Loucy (cell line): ENCODE measurements at regions not wholly inside any gene's neighbourhood (a gene's known extent, or its start where the extent isn't known, plus 50 kb on each side); places are given as distances from the start of the nearest gene placed in this dataset.

Experiments
- H2AFZ ChIP-seq: fragments of 200-600 bp; sonication (generic); 2 replicates; pipeline ENCODE4 v1.6.0; 2016; ENCODE audit warnings: antibody characterized with exemption, mild to moderate bottlenecking, low read length, moderate library complexity
- H3F3A ChIP-seq: fragments of 200-600 bp; 2 replicates; pipeline ENCODE4 v1.6.0; 2016; ENCODE audit warnings: antibody characterized with exemption, low read depth, mild to moderate bottlenecking
- H3K27me3 ChIP-seq: fragments of 200-600 bp; sonication (generic); 2 replicates; pipeline ENCODE4 v1.6.1; 2014; ENCODE audit warnings: low read length, mild to moderate bottlenecking; ENCODE audit not compliant: insufficient read depth, poor library complexity, severe bottlenecking
- H3K36me3 ChIP-seq: fragments of 200-600 bp; sonication (generic); 2 replicates; pipeline ENCODE4 v1.6.1; 2016; ENCODE audit warnings: low read length; ENCODE audit not compliant: insufficient read depth
- H3K4me1 ChIP-seq: fragments of 200-600 bp; sonication (generic); 2 replicates; pipeline ENCODE4 v1.5.1; 2014; ENCODE audit warnings: low read length, mild to moderate bottlenecking; ENCODE audit not compliant: insufficient read depth, poor library complexity, severe bottlenecking
- H3K4me2 ChIP-seq: fragments of 200-600 bp; sonication (generic); 2 replicates; pipeline ENCODE4 v1.6.0; 2014; ENCODE audit warnings: antibody characterized with exemption, low read length, low read depth, mild to moderate bottlenecking; ENCODE audit not compliant: poor library complexity, severe bottlenecking
- H3K4me3 ChIP-seq: fragments of 200-600 bp; sonication (generic); 2 replicates; pipeline ENCODE4 v1.5.1; 2014; ENCODE audit warnings: low read length, mild to moderate bottlenecking, mixed read lengths; ENCODE audit not compliant: poor library complexity, severe bottlenecking
- H3K79me2 ChIP-seq: fragments of 200-600 bp; sonication (generic); 2 replicates; pipeline ENCODE4 v1.6.1; 2014; ENCODE audit warnings: low read length; ENCODE audit not compliant: insufficient read depth
- H3K9ac ChIP-seq: fragments of 200-600 bp; sonication (generic); 2 replicates; pipeline ENCODE4 v1.6.0; 2014; ENCODE audit warnings: mild to moderate bottlenecking, low read depth, low read length, moderate library complexity; ENCODE audit not compliant: poor library complexity, severe bottlenecking
- H3K9me2 ChIP-seq: fragments of 200-600 bp; sonication (generic); replicated peaks from 2 replicates; pipeline ENCODE4 v1.6.1; 2016; ENCODE audit warnings: low read depth, low read length, mixed read lengths
- H3K9me3 ChIP-seq: fragments of 200-600 bp; sonication (generic); 2 replicates; pipeline ENCODE4 v1.6.1; 2014; ENCODE audit warnings: mild to moderate bottlenecking, antibody characterized with exemption, low read length, low read depth; ENCODE audit not compliant: insufficient read depth
- H4K20me1 ChIP-seq: fragments of 200-600 bp; sonication (generic); 2 replicates; pipeline ENCODE4 v1.6.0; 2014; ENCODE audit warnings: antibody characterized with exemption, low read length, mild to moderate bottlenecking; ENCODE audit not compliant: insufficient read depth, poor library complexity, severe bottlenecking
- EZH2phosphoT487 ChIP-seq: fragments of 200-600 bp; IDR thresholded peaks from 2 replicates; pipeline ENCODE4 v1.6.1; 2018; ENCODE audit warnings: antibody characterized with exemption, mild to moderate bottlenecking, moderate library complexity, borderline replicate concordance
- TF ChIP-seq, protein P1 (sequence below): fragments of 200-600 bp; sonication (generic); conservative IDR thresholded peaks from 2 replicates; pipeline ENCODE4 v1.5.1; 2014; ENCODE audit warnings: mild to moderate bottlenecking, antibody characterized with exemption, low read length

DNA sequence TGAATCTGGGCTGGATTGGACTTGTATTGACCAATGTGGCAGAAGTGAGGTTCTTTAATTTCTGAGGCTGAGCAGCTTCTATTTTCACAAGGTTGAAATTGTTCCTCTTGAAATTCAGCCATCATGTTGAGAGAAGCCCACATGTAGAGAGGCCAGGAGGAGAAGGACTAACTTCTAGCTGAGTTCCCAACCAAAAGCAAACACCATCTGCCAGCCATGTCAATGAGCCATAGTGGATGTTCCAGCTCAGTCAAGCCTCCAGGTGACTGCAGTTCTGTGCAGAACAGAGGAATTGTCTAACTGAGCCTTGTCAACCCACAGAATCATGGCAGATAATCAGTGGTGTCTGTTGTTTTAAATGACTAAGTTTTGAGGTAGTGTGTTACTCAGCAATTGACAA, 110.6 kb upstream of the ACVR1 start:
- TF ChIP-seq, protein P1, sequence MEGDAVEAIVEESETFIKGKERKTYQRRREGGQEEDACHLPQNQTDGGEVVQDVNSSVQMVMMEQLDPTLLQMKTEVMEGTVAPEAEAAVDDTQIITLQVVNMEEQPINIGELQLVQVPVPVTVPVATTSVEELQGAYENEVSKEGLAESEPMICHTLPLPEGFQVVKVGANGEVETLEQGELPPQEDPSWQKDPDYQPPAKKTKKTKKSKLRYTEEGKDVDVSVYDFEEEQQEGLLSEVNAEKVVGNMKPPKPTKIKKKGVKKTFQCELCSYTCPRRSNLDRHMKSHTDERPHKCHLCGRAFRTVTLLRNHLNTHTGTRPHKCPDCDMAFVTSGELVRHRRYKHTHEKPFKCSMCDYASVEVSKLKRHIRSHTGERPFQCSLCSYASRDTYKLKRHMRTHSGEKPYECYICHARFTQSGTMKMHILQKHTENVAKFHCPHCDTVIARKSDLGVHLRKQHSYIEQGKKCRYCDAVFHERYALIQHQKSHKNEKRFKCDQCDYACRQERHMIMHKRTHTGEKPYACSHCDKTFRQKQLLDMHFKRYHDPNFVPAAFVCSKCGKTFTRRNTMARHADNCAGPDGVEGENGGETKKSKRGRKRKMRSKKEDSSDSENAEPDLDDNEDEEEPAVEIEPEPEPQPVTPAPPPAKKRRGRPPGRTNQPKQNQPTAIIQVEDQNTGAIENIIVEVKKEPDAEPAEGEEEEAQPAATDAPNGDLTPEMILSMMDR, result no peak
- no peak for TF ChIP-seq EZH2phosphoT487
- H2AFZ ChIP-seq, result no peak overlapping the region
- no peaks in the 10 kb centered on the region for H3K9me2 ChIP-seq
- H3K27me3 ChIP-seq, result no peaks in the 10 kb centered on the region
- no peaks in the 10 kb centered on the region for H3K4me1 ChIP-seq
- no peaks in the 10 kb centered on the region for H4K20me1 ChIP-seq
- no peaks in the 10 kb centered on the region for H3K79me2 ChIP-seq
- H3F3A ChIP-seq, result no peaks in the 10 kb centered on the region
- H3K4me3 ChIP-seq, result no peak overlapping the region
- no peaks in the 10 kb centered on the region for H3K36me3 ChIP-seq
- no peaks in the 10 kb centered on the region for H3K9me3 ChIP-seq
- H3K9ac ChIP-seq, result no peak overlapping the region
- no peak overlapping the region for H3K4me2 ChIP-seq

DNA sequence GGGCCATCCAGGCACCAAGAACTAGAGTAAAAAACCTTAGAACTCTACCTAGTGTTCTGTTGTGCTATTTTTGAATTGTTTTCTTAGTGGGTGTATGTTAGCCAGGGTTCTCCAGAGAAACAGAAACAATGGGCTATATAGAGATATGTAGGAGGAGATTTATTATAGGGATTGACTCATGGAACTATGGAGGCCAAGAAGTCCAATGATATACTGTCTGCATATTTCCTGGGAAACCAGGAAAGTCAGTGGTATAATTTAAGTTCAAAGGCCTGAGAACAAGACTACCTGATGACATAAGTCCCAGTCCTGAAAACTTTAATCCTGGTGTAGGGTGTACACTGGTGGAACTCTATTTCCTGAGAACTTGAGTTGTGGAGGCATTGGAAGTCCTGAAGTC, 108.7 kb upstream of the ACVR1 start:
- TF ChIP-seq, protein P1, result no peak
- no peak for TF ChIP-seq EZH2phosphoT487
- no peaks in the 10 kb centered on the region for H3K9me2 ChIP-seq
- no peaks in the 10 kb centered on the region for H3K79me2 ChIP-seq
- no peak overlapping the region for H3K9ac ChIP-seq
- no peak overlapping the region for H2AFZ ChIP-seq
- H3K4me3 ChIP-seq, result no peak overlapping the region
- no peaks in the 10 kb centered on the region for H4K20me1 ChIP-seq
- H3K27me3 ChIP-seq, result no peaks in the 10 kb centered on the region
- H3K9me3 ChIP-seq, result no peaks in the 10 kb centered on the region
- no peak overlapping the region for H3K4me2 ChIP-seq
- no peaks in the 10 kb centered on the region for H3K36me3 ChIP-seq
- H3K4me1 ChIP-seq, result no peaks in the 10 kb centered on the region
- no peaks in the 10 kb centered on the region for H3F3A ChIP-seq

DNA sequence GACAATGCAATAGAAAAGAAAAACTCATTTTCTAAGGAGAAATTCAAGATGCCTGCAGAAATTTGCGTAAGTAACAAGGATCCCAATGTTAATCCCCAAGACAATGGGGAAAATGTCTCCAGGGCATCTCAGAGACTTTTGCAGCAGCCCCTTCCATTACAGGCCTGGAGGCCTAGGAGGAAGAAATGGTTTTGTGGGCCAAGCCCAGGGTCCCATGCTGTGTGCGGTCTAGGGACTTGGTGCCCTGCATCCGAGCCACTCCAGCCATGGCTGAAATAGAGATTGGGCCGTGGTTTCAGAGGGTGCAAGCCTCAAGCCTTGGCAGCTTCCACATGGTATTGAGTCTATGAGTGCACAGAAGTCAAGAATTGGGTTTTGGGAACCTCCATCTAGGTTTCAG, 103.9 kb upstream of the ACVR1 start:
- Histone ChIP-seq H3K36me3 (no peaks in the 10 kb centered on the region), H3K27me3 (no peaks in the 10 kb centered on the region), H3K4me3 (no peak overlapping the region), H4K20me1 (no peaks in the 10 kb centered on the region), H3K4me2 (no peak overlapping the region), H3K79me2 (no peaks in the 10 kb centered on the region), H3K9ac (no peak overlapping the region), H3K9me2 (no peaks in the 10 kb centered on the region), H3K9me3 (no peaks in the 10 kb centered on the region), H3K4me1 (no peaks in the 10 kb centered on the region), H2AFZ (no peak overlapping the region), H3F3A (no peaks in the 10 kb centered on the region)
- TF ChIP-seq, protein P1, result no peak
- TF ChIP-seq EZH2phosphoT487, result no peak
